ENCODE measurements at regions not wholly inside any gene's neighbourhood (a gene's known extent, or its start where the extent isn't known, plus 50 kb on each side); places are given as distances from the start of the nearest gene placed in this dataset.
A peak's percentile ranks its signal among the peaks of the same experiment; 100 is the strongest.

GRCh38 chr12:107339487-107339886 is 246.1 kb upstream of the CRY1 start (continued):
- no peak for TF ChIP-seq GABPB2 (CRISPR knock-in tag; conservative IDR thresholded peaks at IDR 0.05)
- no peak for TF ChIP-seq SRSF7 (optimal IDR thresholded peaks at IDR 0.05; ENCODE audit: low read depth, low read length)
- no peak for TF ChIP-seq KDM4B (IDR thresholded peaks at IDR 0.05; ENCODE audit: borderline replicate concordance in 2 of 2, low read depth in 1 of 2)
- TF ChIP-seq SP1 (CRISPR knock-in tag; IDR thresholded peaks at IDR 0.05) = no peak

- FAIRE-seq = no peak
- in situ Hi-C loops (cut with MboI) = no loop called here
- no peak for DNase-seq (ENCODE audit: extremely low read depth in 1 of 4, low spot score in 3 of 4)
- H3K4me1 ChIP-seq (replicated peaks in 1 of 2; ENCODE audit: control insufficient read depth in 2 of 2, insufficient read depth in 2 of 2, low read length in 2 of 2) = no peaks in the 10 kb centered on the region
- 0% methylated on average over 2 of the region's 2 CpGs for WGBS (ENCODE audit: insufficient coverage, low coverage, missing lambda C conversion rate)
- H2AFZ ChIP-seq (ENCODE audit: low read depth, low read length) = no peak overlapping the region
- H3K4me2 ChIP-seq (ENCODE audit: insufficient read depth, low read length) = no peak overlapping the region
- no peaks in the 10 kb centered on the region for H3K9me1 ChIP-seq (ENCODE audit: control insufficient read depth, insufficient read depth, low read length)
- ChIA-PET CTCF (ENCODE audit: low intra/inter-chr PET ratio) (no interaction called here), POLR2A (no interaction called here)
- intact Hi-C loops (cut with micrococcal nuclease) = no loop called here
- H3K27me3 ChIP-seq (ENCODE audit: control insufficient read depth in 2 of 2, insufficient read depth in 2 of 2, low read length in 2 of 2) = peaks cover 0 to 18% of the 10 kb centered on the region in 2 experiments; a peak in 3 of 5 replicates
- H3K9me3 ChIP-seq (replicated peaks; ENCODE audit: control insufficient read depth, insufficient read depth, low read depth, low read length) = no peaks in the 10 kb centered on the region
- no peaks in the 10 kb centered on the region for H4K20me1 ChIP-seq (replicated peaks; ENCODE audit: control insufficient read depth, insufficient read depth, low read length)
- no peaks in the 10 kb centered on the region for H3K79me2 ChIP-seq (ENCODE audit: control insufficient read depth, insufficient read depth, low read length)
- no peak overlapping the region for H3K4me3 ChIP-seq
- H3K27ac ChIP-seq (ENCODE audit: extremely low read depth, low read depth, low read length) = no peak overlapping the region
- BruUV-seq (replicated peaks) = no TSS peak
- H3K9ac ChIP-seq (ENCODE audit: insufficient read depth in 1 of 2, low read depth in 2 of 2, low read length in 2 of 2) = no peak overlapping the region
- no peaks in the 10 kb centered on the region for H3K36me3 ChIP-seq (ENCODE audit: control insufficient read depth, insufficient read depth, low read length)
- TF ChIP-seq C11orf30 (IDR thresholded peaks at IDR 0.05; ENCODE audit: low read depth) = peak; percentile 39; the same call in 1 of the 2 replicates
- no peak for TF ChIP-seq NONO (IDR thresholded peaks at IDR 0.05; ENCODE audit: low read depth in 2 of 2, low read length in 1 of 2)
- peak; percentile 63; the same call in 1 of the 2 replicates for TF ChIP-seq ZNF316 (IDR thresholded peaks at IDR 0.05)
- peak; percentile 33; the same call in 1 of the 2 replicates for TF ChIP-seq MAFG (tag; conservative IDR thresholded peaks at IDR 0.05)
- TF ChIP-seq ZNF277 (CRISPR knock-in tag; IDR thresholded peaks at IDR 0.05; ENCODE audit: borderline replicate concordance) = no peak
- no peak for ATAC-seq
Observed at GRCh38 chr12:107339932-107340331, 246.6 kb upstream of the CRY1 start.
